HG03196 (cell line): ENCODE measurements at regions not wholly inside any gene's neighbourhood (a gene's known extent, or its start where the extent isn't known, plus 50 kb on each side); places are given as distances from the start of the nearest gene placed in this dataset.

ENCODE experiments used
- ATAC-seq: cut with Tn5 transposase; IDR thresholded peaks from one replicate; pipeline ENCODE4 v1.9.1; 2021; ENCODE audit not compliant: unreplicated experiment

DNA sequence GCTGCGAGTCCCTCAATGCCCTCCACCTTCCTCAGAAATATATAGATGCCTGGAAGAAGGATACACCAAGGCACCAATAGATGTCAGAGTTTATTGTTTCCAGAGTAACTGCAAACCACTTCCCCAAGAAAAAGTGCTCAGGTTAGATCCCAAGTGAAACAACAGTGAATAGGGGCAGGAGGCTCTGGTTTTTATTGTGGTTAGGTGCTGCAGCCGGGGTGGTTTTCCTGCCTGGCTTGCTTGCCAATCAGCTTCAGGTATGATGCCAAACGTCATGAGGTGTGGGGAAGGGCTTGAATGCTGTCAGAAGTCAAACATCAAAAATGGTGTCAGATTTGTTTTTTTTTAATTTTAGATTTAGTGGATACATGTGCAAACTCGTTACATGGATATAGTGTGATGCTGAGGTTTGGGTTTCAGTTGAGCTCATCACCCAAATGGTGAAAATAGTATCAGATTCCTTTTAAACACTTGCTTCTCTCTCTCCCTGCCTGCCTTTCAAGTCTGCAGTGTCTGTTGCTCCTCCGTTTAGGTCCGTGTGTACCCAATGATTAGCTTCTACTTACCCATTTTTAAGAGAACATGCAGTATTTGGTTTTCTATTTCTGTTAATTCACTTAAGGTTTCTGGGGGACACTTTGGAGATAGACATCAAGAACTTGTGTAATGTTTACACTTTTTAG, 1317.0 kb downstream of the MRPL39 start:
- no peak for ATAC-seq

DNA sequence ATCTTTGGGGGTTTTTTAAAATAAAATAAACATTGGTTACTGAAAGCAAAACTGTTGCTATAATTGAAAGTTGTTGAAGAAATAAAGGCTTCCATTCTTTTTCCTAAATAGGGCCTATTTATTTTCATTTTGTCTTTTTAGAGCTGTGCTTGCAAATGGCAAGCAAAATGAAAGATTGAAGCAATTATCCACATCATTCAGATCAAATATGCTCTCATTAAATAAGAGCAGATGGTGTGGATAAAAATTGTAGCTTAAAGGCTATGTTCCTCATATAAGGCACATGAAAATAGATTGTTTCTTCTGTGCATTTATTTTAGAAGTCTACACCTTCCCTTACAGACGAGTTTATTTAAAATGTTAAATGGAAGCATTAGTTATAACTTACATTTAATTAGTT, 1317.7 kb downstream of the MRPL39 start:
- ATAC-seq: no peak

DNA sequence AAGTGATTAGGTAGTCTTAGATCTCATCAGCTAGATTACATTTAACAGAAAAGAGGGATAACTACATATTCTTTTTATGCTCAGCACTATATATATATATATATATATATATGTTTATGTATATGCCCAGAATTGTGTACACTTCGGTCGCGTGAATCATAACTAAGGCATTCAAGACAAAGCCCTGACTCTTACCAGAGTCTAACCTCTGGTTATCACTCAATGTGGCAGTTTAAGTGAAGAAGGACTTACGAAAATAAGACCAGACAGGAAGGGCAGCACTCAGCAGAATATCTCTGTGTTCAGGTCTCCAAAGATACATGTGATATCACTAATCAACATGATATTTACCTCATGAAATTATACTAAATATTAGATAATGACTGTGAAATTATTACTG, 1326.7 kb downstream of the MRPL39 start:
- no peak for ATAC-seq

DNA sequence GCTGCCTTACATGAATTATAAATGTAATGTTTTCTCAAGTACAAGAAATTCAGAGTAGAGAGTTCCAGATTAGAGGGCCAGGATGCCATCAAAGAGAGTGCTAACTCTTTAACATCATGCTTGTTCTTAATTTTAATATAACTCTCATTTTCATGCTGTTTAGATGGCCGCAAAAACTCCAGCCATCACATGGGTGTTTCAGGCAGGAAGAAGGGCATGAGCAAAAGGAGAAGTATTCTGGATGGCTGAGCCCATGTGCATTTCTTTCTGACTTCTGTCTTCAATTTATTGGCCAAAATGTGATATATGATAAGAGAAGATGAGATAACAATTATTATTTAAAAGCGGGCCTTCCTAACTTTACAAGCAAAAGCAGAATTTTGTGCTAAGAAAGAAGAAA, 1328.6 kb downstream of the MRPL39 start:
- no peak for ATAC-seq

DNA sequence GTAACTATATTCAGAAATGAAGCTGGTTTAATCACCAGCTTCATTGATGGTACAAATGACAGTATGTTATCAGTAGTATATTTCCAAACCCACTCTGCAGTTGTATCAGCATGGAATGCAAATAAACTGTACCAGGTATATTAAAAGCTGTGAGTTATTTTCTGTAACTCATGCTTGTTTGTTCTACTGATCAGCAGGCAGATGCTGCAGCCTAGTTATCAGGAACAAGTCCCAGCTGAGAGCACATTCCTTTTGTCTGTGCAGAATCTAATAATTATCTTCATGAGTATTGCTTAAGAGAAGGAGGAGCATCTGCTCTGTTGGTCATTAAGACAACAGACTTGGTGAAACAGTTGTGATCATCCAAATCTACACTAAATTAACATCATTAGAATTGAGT, 1331.1 kb downstream of the MRPL39 start:
- ATAC-seq: no peak

DNA sequence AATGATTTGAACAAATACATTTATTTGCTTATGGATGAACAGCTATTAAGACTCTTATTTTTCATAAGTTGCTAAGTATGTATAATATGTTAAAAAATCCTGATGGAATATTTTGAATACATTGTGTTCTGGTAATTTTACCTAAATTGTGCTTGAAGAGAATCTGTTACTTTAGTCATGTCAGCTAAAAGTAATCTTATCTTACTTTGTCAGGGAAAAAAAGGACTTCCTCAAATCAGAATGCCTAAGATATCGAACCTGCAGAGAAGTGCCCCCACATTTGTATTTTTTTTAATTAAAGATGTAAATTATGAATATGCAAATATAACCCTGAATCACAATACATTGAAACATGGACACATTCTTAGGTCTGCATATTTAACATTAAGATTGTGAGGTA, 1331.7 kb downstream of the MRPL39 start:
- no peak for ATAC-seq

DNA sequence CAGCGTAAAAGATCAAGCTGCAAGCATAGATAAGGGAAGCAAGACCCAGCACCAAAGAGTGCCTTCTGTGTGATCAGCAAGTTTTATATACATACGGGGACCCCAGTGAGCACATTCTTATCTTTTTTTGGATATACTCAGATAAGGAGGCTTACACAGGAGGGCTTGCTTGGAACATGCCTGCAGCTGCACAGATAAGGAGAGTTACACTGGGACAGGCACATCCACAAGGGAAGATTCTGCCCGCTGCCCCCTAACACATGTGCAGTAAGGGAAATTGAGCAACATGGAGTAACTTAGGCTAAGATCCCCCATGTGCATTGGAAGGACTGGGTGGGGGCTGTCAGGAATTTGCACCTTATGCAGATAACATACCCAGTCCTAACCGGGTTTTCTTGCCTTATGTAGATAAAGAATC, 1334.8 kb downstream of the MRPL39 start:
- ATAC-seq: no peak

DNA sequence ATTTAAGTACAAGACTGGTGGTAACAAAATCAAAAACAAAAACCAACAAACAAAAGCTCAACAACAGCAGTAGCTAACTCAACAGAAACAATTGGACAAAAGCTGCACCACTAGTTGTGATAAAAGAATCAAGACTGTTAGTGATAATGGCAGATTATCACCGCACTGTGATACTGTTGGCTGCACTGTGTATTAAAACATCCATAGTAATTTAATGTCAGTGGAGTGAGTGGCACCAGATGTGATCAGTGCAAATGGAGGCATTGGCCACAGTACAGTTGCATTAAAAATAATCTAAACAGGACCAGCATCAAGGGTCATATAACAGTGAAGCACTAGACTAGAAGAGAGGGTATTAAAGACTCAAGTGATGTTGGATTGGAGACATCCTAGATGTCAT, 1341.3 kb downstream of the MRPL39 start:
- no peak for ATAC-seq

DNA sequence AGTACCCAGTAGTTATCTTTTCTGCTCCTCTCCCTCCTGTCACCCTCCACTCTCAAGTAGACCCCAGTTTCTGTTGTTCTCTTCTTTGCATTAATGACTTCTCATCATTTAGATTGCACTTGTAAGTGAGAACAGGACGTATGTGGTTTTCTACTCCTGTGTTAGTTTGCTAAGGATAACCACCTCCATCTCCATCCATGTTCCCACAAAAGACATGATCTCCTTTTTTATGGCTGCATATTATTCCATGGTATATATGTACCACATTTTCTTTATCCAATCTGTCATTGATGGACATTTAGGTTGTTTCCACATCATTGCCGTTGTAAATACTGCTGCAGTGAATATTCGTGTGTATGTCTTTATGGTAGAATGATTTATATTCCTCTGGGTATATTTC, 1346.5 kb downstream of the MRPL39 start:
- ATAC-seq: no peak

DNA sequence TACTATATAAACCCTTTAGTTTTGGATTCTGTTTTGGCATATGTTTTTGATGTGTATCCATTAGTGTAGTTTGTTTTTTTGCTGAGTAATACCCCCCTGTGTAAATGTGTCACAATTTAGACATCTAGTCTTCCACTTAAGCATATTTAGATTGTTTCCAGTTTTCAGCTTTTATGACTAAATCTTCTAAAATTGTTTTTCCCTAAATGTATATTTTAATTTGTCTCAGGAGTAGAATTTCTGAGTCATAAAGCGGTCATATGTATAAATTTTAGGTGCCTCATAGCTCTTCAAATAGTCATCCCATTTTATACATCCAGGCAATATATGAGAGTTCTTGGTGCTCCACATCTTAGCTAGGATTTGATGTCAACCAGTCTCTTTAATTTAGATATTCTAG, 1348.0 kb downstream of the MRPL39 start:
- no peak for ATAC-seq

DNA sequence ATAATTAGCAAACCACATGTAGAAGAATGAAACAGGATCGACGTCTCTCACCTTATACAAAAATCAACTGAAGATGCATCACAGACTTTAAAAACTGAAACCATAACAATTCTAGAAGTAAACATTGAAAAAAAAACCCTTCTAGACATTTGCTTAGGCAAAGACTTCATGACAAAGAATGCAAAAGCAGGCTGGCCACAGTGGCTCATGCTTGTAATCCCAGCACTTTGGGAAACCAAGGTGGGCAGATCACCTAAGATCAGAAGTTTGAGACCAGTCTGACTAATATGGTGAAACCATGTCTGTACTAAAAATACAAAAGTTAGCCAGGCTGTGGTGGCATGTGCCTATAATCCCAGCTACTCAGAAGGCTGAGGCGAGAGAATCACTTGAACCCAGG, 1351.7 kb downstream of the MRPL39 start:
- ATAC-seq: no peak

DNA sequence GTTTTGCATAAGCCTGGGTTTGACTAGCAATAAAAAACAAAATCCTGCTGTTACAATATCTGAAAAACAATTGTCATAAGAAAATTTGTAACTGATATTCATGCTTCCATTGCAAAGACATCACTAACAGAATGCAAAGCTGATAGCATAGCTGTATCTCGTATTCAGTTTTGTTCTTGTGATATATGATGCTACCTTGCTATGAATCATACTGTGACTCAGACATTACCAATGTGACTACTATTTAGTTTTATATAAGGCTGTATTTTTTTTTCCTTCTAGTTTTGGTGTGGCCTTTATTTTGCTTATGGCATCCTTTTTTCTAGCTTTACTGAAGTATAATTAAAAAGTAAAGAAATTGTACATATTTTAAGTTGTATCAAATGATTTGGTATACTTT, 1381.8 kb downstream of the MRPL39 start:
- ATAC-seq: no peak

DNA sequence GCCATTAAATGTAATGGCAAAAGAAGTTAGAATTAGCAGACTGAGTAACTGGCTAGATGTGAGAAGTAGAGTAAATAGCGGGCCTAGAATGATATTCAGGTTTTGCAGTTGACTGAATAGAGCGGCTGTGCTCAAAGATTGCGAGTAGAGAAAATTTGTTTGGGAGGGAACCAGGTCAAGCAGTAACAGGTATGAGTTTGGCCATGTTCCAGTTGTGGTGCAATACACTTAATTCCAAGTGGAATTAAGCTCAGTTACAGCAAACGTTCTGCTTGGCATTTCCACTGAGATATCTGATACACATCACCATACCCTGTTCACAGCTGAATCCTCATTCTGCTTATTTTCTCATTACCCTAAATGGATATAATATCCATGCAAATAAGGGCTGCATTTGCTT, 1382.9 kb downstream of the MRPL39 start:
- ATAC-seq: no peak

DNA sequence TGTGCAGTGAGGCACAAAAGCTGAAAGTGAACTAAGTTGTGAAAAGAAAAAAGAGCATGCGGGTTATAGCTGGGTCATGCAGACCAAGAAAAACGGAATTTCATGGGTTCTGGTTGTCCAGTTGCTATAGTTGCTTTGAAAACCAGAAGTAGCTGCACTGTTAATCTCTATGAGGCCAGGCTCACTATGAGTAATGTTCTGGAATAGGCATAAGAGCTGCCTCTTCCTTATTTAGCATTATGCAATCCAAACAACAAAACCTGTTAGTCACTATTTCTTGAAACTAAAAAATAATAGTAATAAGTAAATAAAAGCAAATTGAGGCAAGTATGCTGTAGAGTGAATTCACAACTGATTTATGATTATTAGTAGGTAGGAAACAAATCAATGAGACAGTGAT, 1383.7 kb downstream of the MRPL39 start:
- no peak for ATAC-seq

DNA sequence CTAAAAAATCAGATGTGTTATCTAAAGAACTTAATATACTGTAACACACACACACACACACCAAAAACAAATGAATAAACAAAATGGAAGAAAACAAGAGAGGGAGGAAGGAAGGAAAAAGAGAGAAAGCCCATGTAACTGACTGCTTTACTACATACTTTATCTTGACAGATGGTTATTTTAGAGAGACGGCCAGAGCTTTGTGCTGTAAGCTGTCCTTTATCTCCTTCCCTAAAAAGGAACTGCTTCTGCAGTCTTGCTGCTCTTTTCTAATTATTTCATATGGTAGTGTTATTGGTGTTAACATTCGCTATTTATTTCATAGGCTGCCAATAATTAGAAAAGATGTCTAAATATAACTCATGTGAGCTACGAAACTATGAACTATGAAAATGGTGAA, 1384.6 kb downstream of the MRPL39 start:
- no peak for ATAC-seq

DNA sequence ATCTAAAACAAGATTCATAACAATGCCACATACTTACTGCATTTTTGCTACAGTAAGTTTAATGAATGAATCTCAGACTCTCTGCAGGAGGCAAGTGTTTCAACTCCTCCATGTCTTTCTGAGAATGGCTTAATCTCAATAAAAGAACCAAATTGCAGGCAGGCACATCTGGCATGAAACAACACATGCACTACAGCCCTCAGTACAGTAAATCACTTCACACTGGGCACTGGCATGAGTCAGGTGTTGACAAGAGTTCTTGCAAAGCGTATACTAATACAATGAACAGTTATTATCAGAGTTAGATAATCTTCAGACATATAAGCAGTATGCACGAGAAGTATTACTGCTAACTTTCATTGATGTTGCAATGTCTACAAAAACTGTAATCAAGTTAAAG, 1386.8 kb downstream of the MRPL39 start:
- ATAC-seq: no peak

DNA sequence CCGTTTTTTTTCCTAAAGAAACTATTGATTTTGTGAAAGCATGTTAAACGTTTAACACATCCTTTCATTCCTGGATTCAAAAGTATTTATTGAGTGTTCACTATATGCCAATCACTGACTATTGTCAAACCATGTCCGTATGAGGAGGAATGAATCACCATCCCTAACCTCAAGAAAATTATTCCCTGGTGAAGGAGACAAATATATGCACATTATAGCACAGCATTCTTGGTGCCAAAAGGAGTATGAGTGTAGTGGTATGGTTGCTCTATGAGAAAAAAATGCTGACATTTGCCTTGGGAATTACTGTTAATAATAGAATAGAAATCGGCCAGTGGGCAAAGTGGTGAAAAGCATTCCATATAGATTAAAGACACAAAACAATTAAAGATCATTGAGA, 1390.1 kb downstream of the MRPL39 start:
- no peak for ATAC-seq

DNA sequence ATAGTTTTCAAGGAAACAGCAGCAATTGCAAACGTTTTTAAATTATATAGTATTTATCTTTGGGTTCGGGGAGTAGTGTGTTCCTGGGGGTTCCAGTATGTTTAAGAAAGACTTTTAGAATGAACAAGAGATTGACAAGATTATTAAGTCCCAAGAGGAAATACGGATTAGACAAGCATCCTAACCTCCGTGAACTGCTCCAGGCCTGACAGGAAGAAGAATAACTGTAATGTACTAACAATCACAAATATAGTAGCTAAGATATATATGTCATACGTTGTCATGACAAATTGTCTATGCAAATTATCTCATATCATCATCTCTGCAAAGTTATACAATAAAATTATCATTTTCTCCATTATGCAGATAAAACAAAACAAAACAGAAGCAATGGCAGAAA, 1397.2 kb downstream of the MRPL39 start:
- no peak for ATAC-seq

DNA sequence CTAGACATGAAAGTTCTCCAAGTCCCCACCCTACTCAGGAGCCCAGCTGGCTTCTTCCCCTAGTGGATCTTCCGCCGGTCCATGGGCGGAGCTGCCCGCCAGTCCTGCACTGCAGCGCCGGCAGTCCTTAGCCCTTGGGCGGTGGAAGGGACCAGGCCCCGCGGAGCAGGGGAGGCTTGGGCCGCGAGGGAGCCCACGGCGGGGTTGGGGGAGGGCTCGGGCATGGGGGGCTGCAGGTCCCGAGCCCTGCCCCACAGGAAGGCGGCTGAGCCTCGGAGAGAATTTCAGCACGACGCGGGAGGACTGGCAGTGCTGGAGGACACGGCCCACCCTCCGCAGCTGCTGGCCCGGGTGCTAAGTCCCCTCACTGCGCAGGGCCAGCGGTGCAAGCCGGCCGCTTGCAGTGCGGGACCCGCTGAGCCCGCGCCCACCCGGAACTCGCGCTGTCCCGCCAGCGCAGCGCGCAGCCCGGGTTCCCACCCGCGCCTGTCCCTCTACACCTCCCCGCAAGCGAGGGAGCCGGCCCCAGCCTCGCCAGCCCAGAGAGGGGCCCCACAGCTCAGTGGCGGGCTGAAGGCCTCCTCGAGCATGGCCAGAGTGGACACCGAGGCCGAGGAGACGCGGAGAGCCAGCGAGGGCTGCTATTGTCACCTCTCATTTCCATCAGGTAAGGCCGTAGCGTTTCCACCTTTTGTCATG, 1398.6 kb downstream of the MRPL39 start:
- ATAC-seq: no peak

DNA sequence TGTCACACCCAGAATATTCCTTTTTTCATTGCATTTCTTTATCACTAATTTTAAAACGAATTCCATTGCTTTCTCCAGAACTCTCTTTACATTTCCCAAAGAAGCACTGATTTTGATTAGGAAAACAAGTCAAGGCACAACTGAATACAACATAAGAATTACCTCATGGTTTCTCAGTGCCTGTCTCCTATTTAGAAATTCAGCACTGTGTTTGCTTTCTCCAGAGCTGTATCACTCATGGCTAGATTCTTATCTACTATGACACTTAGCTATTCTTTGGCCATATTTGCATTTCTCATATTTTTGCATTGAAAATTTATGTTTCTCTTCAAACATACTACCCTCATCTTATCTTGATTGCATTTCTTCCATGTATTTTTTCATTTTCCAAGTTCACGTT, 1402.0 kb downstream of the MRPL39 start:
- no peak for ATAC-seq

DNA sequence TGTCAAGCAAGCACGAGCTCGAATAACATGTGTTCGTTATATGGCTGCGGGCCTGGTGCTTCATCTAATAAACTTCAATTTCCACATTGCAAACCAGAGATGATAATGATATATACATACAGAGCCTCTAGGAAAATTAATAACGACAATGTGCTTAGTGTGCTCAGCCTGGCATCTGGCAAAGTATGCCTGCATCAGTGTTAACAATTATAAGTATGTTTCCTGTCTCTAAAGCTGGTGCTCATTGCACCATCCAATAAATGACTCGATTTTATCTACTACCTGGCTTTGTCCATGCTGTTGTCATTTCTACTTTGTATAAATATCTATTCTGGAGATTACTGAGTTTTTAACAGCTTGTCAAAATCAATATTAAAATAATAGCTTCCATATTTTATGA, 1402.6 kb downstream of the MRPL39 start:
- no peak for ATAC-seq

DNA sequence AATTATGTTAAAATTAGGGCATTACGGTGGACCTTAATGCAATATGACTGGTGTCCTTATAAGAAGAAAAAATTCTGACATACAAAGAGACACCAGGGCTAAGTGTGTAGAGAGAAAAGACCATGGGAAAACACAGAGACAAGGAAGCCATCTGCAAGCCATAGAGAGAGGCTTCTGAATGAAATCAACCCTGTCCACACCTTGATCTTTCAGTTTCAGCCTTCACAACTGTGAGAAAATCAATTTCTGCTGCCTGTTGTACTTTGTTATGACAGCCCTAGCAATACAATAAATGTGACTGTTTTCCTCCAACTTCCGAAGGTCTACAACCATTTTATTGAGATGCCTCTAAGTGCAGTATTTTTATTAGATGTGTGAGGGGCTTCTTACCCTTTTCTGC, 1407.2 kb downstream of the MRPL39 start:
- peak; percentile 43 for ATAC-seq

DNA sequence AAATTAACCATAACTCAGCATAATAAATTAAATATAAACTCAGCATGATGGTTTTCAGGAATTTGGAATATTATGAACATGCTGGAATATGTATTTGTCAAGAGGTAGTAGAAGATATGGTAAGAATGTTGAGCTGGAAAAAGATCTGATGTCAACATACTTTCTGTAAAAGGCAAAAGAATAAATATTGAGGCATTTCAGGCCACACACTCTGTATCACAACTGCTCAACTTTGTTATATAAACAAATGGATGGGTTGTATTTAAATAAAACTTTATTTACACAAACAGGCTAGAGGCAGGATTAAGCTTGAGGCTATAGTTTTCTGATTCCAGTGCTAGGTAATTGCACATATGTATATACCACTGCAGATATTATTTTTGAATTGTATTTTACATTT, 1409.4 kb downstream of the MRPL39 start:
- no peak for ATAC-seq
